ENCODE measurements at regions not wholly inside any gene's neighbourhood (a gene's known extent, or its start where the extent isn't known, plus 50 kb on each side); places are given as distances from the start of the nearest gene placed in this dataset.

DNA sequence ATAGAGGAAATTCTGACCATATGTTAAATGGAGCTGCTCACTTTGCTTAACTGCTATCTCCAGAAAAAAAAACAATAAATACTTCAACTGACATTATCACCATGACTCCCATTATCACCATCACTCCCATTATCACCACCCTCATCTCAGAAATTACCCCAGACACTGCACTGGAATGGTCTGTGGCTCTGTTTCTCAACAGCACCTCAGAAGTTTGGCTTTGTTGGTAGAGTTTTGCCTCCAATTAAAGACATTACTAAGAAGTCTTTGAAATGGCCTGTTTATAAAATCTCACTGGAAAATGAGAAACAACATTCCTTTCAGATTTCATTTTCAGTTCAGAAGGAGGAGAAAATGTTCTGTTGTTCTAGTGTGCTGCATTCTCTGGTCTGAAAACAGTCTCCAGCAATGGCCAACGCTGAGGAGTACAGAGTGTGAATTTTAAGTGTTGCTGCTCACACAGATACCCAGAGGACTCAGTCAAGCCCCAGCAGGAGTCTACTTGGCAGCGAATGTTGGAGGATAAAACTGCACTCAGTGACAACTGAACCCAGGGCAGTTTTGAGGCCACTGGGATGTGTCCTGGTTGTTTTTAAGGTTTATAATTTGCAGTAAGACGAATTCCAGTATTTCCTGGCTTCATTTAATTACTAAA lies 364.5 kb upstream of the CDH2 start:
- TF ChIP-seq, protein P1, sequence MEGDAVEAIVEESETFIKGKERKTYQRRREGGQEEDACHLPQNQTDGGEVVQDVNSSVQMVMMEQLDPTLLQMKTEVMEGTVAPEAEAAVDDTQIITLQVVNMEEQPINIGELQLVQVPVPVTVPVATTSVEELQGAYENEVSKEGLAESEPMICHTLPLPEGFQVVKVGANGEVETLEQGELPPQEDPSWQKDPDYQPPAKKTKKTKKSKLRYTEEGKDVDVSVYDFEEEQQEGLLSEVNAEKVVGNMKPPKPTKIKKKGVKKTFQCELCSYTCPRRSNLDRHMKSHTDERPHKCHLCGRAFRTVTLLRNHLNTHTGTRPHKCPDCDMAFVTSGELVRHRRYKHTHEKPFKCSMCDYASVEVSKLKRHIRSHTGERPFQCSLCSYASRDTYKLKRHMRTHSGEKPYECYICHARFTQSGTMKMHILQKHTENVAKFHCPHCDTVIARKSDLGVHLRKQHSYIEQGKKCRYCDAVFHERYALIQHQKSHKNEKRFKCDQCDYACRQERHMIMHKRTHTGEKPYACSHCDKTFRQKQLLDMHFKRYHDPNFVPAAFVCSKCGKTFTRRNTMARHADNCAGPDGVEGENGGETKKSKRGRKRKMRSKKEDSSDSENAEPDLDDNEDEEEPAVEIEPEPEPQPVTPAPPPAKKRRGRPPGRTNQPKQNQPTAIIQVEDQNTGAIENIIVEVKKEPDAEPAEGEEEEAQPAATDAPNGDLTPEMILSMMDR (IDR thresholded peaks at IDR 0.05) = no peak
- no peak for TF ChIP-seq POLR2A (IDR thresholded peaks at IDR 0.05)

Measured in heart left ventricle (tissue), 13 donors.